K562 (cell line): ENCODE measurements at regions not wholly inside any gene's neighbourhood (a gene's known extent, or its start where the extent isn't known, plus 50 kb on each side); places are given as distances from the start of the nearest gene placed in this dataset.

Source experiments
- BRCA1 ChIP-seq, 2 experiments: fragments of 450-650 bp in 1 of 2; sonication (generic) in 1 of 2; formaldehyde crosslinking in 1 of 2; IDR thresholded peaks; 2 replicates each; pipeline versions ENCODE4 v1.5.0 to v1.6.1; 2017 to 2020; ENCODE audit warnings: mild to moderate bottlenecking in 1 of 2, missing genetic modification reagents in 1 of 2
- FOXP4 ChIP-seq: sonication (generic); formaldehyde crosslinking; IDR thresholded peaks from 2 replicates; pipeline ENCODE4 v1.8.0; 2022; ENCODE audit warnings: mild to moderate bottlenecking, missing genetic modification reagents, borderline replicate concordance
- GTF2E2 ChIP-seq: fragments of 200-800 bp; sonication (Bioruptor generic); IDR thresholded peaks from 2 replicates; pipeline ENCODE4 v1.6.1; 2016; ENCODE audit warnings: missing genetic modification characterization, missing compliant biosample characterization
- SMARCC2 ChIP-seq: fragments of 450-650 bp; IDR thresholded peaks from 2 replicates; pipeline ENCODE4 v1.6.1; 2017; ENCODE audit warnings: antibody characterized with exemption, moderate library complexity, mild to moderate bottlenecking, low read depth
- SOX6 ChIP-seq: fragments of 450-650 bp; IDR thresholded peaks from 2 replicates; pipeline ENCODE4 v1.6.1; 2014; ENCODE audit warnings: mild to moderate bottlenecking
- TAF1 ChIP-seq: IDR thresholded peaks from 2 replicates; pipeline ENCODE4 v1.6.1; 2011; ENCODE audit warnings: mild to moderate bottlenecking, low read length, moderate library complexity; ENCODE audit not compliant: insufficient read depth, control insufficient read depth, severe bottlenecking; ENCODE audit errors: extremely low read depth
- TCF15 ChIP-seq: fragments of 250-450 bp; sonication (Bioruptor Pico); IDR thresholded peaks from 2 replicates; pipeline ENCODE4 v1.8.0; 2022; ENCODE audit warnings: moderate library complexity, mild to moderate bottlenecking, inconsistent platforms
- ZNF354B ChIP-seq: fragments of 250-450 bp; sonication (Bioruptor Pico); IDR thresholded peaks from 2 replicates; pipeline ENCODE4 v1.4.0; 2020

- TF ChIP-seq SMARCC2 (no peak), GTF2E2 (tag) (no peak), BRCA1 (IDR thresholded peaks at IDR 0.05) (no peak), BRCA1 (CRISPR knock-in tag; IDR thresholded peaks at IDR 0.05) (no peak), SOX6 (no peak), TCF15 (no peak), ZNF354B (no peak), TAF1 (no peak), FOXP4 (CRISPR knock-in tag) (no peak)
Observed at GRCh38 chr4:110266136-110266535, 67.7 kb upstream of the ELOVL6 start.
